Spleen (tissue), 11 donors: ENCODE measurements at regions not wholly inside any gene's neighbourhood (a gene's known extent, or its start where the extent isn't known, plus 50 kb on each side); places are given as distances from the start of the nearest gene placed in this dataset.

ENCODE experiments used
- DNase-seq: peaks from one replicate; pipeline ENCODE4 v3.0.0-alpha.2; 2020
- H3K27ac ChIP-seq, 8 donors: fragments of 200-600 bp; sonication (generic) in 7 of 8; 1 replicate in 4 of 8; 2 replicates in 4 of 8; pipeline versions ENCODE4 v1.5.0 to v1.8.0; 2016 to 2021; ENCODE audit warnings: inconsistent platforms in 4 of 8, mild to moderate bottlenecking in 4 of 8, moderate library complexity in 1 of 8
- H3K27me3 ChIP-seq, 7 donors: fragments of 200-600 bp; sonication (generic) in 6 of 7; replicated peaks in 1 of 7; 1 replicate in 4 of 7; 2 replicates in 3 of 7; pipeline versions ENCODE4 v1.5.0 to v1.8.0; 2016 to 2021; ENCODE audit warnings: inconsistent platforms in 3 of 7, mild to moderate bottlenecking in 1 of 7
- H3K36me3 ChIP-seq, 6 donors: fragments of 200-600 bp; sonication (generic) in 5 of 6; 1 replicate in 4 of 6; 2 replicates in 2 of 6; pipeline versions ENCODE4 v1.5.0 to v1.8.0; 2016 to 2021; ENCODE audit warnings: inconsistent platforms in 2 of 6
- H3K4me1 ChIP-seq, 6 donors: fragments of 200-600 bp; sonication (generic) in 5 of 6; 1 replicate in 3 of 6; 2 replicates in 3 of 6; pipeline versions ENCODE4 v1.5.0 to v1.8.0; 2016 to 2021; ENCODE audit warnings: inconsistent platforms in 3 of 6
- H3K4me3 ChIP-seq, 8 donors: fragments of 200-600 bp; sonication (generic) in 7 of 8; 1 replicate in 4 of 8; 2 replicates in 4 of 8; pipeline versions ENCODE4 v1.5.0 to v1.8.0; 2016 to 2021; ENCODE audit warnings: inconsistent platforms in 4 of 8, mild to moderate bottlenecking in 4 of 8, moderate library complexity in 2 of 8
- H3K9me3 ChIP-seq, 8 donors: fragments of 200-600 bp; sonication (generic) in 7 of 8; 1 replicate in 4 of 8; 2 replicates in 4 of 8; pipeline versions ENCODE4 v1.5.0 to v1.8.0; 2016 to 2021; ENCODE audit warnings: inconsistent platforms in 4 of 8
- POLR2A ChIP-seq, 3 donors: fragments of 450-650 bp; IDR thresholded peaks; one replicate each; pipeline ENCODE4 v1.5.1; 2017; ENCODE audit warnings: antibody characterized with exemption in 3 of 3, mild to moderate bottlenecking in 1 of 3
- POLR2AphosphoS5 ChIP-seq, 3 donors: sonication (generic); formaldehyde crosslinking; IDR thresholded peaks; one replicate each; pipeline ENCODE4 v1.5.1; 2017; ENCODE audit warnings: antibody characterized with exemption in 3 of 3
- WGBS, 5 donors: extraction: QIAGEN DNeasy Blood & Tissue Kit in 3 of 5; methylation state at CpG; one replicate each; pipeline versions ENCODE4 v1.1.5 to v1.1.7; 2013 to 2018; 5-methylcytosine and 5-hydroxymethylcytosine counted together
- intact Hi-C: fragments of 100-400 bp; cut with DNase I; formaldehyde crosslinking; loops from one replicate; pipeline ENCODE4 v1.15.0; 2023; ENCODE audit warnings: low total_unique reads
- TF ChIP-seq, protein P1 (sequence below), 11 experiments: fragments of 200-600 bp in 7 of 11; fragments of 450-650 bp in 4 of 11; sonication (generic) in 4 of 11; IDR thresholded peaks in 8 of 11; conservative IDR thresholded peaks in 3 of 11; 1 replicate in 7 of 11; 2 replicates in 4 of 11; pipeline versions ENCODE4 v1.4.0 to v1.8.0; 2016 to 2021; ENCODE audit warnings: antibody characterized with exemption in 11 of 11, inconsistent platforms in 4 of 11, mild to moderate bottlenecking in 1 of 11
- donor health status: healthy with polysubstance abuse.
- donor health status: DM: no; HTN: no; CAD: no; lungs with moderate emphysema.
- donor health status: DM: no; HTN: no; CAD: no.
- donor health status: Bipolar disorder and iron deficiency.
- donor health status: healthy.
- donor health status: DM: no; HTN: no; CAD: no.
- donor health status: DM: yes; HTN: yes; CAD: no.

GRCh38 chr16:52731219-52731875 is 184.4 kb upstream of the TOX3 start:
- no peak for TF ChIP-seq POLR2A (IDR thresholded peaks at IDR 0.05)
- no peak for TF ChIP-seq POLR2AphosphoS5 (IDR thresholded peaks at IDR 0.05)
- TF ChIP-seq, protein P1, sequence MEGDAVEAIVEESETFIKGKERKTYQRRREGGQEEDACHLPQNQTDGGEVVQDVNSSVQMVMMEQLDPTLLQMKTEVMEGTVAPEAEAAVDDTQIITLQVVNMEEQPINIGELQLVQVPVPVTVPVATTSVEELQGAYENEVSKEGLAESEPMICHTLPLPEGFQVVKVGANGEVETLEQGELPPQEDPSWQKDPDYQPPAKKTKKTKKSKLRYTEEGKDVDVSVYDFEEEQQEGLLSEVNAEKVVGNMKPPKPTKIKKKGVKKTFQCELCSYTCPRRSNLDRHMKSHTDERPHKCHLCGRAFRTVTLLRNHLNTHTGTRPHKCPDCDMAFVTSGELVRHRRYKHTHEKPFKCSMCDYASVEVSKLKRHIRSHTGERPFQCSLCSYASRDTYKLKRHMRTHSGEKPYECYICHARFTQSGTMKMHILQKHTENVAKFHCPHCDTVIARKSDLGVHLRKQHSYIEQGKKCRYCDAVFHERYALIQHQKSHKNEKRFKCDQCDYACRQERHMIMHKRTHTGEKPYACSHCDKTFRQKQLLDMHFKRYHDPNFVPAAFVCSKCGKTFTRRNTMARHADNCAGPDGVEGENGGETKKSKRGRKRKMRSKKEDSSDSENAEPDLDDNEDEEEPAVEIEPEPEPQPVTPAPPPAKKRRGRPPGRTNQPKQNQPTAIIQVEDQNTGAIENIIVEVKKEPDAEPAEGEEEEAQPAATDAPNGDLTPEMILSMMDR (IDR thresholded peaks at IDR 0.05 in 8 of 11, conservative IDR thresholded peaks at IDR 0.05 in 3 of 11) = no peak
- Histone ChIP-seq H3K4me3 (no peak overlapping the region), H3K4me1 (no peaks in the 10 kb centered on the region), H3K36me3 (no peaks in the 10 kb centered on the region), H3K9me3 (peaks cover 0 to 11% (median 0%) of the 10 kb centered on the region in 8 donors), H3K27me3 (no peaks in the 10 kb centered on the region), H3K27ac (no peak overlapping the region)
- intact Hi-C loops = no loop called here
- DNase-seq = no peak
- 86 to 94% (median 92%) methylated on average over 9 to 24 of the region's 24 CpGs for WGBS, 5 donors

DNA sequence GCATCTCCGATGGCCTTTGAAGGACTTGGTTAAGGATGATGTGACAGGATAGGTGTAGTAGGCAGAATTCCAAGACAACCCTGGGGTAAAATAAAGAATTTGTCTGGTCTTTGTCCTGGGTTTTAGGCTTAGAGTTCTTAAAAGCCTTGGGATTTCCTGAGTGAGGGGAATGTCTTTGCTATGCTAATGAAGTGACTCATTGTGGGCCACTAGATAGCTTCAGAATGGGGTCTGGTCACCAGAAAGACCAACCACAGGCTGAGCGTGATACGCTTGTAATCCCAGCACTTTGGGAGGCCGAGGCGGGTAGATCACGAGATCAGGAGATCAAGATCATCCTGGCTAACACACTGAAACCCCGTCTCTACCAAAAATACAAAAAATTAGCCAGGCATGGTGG is 182.8 kb upstream of the TOX3 start:
- H3K27ac ChIP-seq = no peak overlapping the region
- DNase-seq = no peak
- 83 to 90% (median 87%) methylated on average over 7 of the region's 7 CpGs for WGBS, 5 donors

DNA sequence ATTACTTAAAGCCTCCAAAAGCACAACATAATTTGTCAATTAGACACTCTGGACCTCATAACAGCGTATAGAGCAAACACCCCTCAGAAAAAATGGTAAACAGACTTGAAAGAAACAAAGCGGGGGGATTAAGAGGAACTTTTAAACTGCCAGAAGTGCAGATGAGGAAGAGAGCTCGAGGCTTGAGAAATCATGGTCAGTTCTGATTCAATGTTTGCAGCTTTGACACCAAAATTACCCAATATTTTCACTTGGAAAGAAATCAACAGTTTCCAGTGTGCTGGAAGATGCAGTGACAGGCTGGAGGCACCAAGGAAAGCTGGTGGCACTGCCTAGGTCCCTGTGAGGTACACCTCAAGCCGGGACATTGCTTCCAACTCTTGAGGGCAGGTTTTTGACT is 180.9 kb upstream of the TOX3 start:
- Histone ChIP-seq H3K36me3 (no peaks in the 10 kb centered on the region), H3K9me3 (peaks cover 0 to 11% (median 0%) of the 10 kb centered on the region in 8 donors), H3K27ac (peak overlapping the region in 1 of 8 donors; percentile 28), H3K27me3 (no peaks in the 10 kb centered on the region), H3K4me1 (no peaks in the 10 kb centered on the region), H3K4me3 (no peak overlapping the region)
- intact Hi-C loops = no loop called here
- TF ChIP-seq, protein P1 (IDR thresholded peaks at IDR 0.05 in 8 of 11, conservative IDR thresholded peaks at IDR 0.05 in 3 of 11) = no peak
- TF ChIP-seq POLR2AphosphoS5 (IDR thresholded peaks at IDR 0.05) = no peak
- DNase-seq = no peak
- WGBS, 5 donors = 35 to 39% (median 38%) methylated on average over 4 of the region's 4 CpGs

More for the DNA sequence above, 182.8 kb upstream of the TOX3 start:
- TF ChIP-seq POLR2AphosphoS5 (IDR thresholded peaks at IDR 0.05) (no peak), POLR2A (IDR thresholded peaks at IDR 0.05) (no peak)
- TF ChIP-seq, protein P1 (IDR thresholded peaks at IDR 0.05 in 8 of 11, conservative IDR thresholded peaks at IDR 0.05 in 3 of 11) = no peak
- H3K36me3 ChIP-seq = no peaks in the 10 kb centered on the region
- intact Hi-C loops = no loop called here
- no peaks in the 10 kb centered on the region for H3K27me3 ChIP-seq
- H3K9me3 ChIP-seq = peaks cover 0 to 11% (median 0%) of the 10 kb centered on the region in 8 donors
- H3K4me1 ChIP-seq = no peaks in the 10 kb centered on the region
- H3K4me3 ChIP-seq = no peak overlapping the region

GRCh38 chr16:52727441-52727840 is 180.5 kb upstream of the TOX3 start:
- 53 to 82% (median 61%) methylated on average over 2 of the region's 2 CpGs for WGBS, 5 donors
- Histone ChIP-seq H3K36me3 (no peaks in the 10 kb centered on the region), H3K4me1 (no peaks in the 10 kb centered on the region), H3K27me3 (no peaks in the 10 kb centered on the region), H3K9me3 (peaks cover 0 to 11% (median 0%) of the 10 kb centered on the region in 8 donors), H3K4me3 (no peak overlapping the region), H3K27ac (peak overlapping the region in 1 of 8 donors; percentile 28)
- intact Hi-C loops = no loop called here
- TF ChIP-seq POLR2A (IDR thresholded peaks at IDR 0.05) (no peak), POLR2AphosphoS5 (IDR thresholded peaks at IDR 0.05) (no peak)
- TF ChIP-seq, protein P1 (IDR thresholded peaks at IDR 0.05 in 8 of 11, conservative IDR thresholded peaks at IDR 0.05 in 3 of 11) = no peak
- no peak for DNase-seq
